ENCODE measurements at regions not wholly inside any gene's neighbourhood (a gene's known extent, or its start where the extent isn't known, plus 50 kb on each side); places are given as distances from the start of the nearest gene placed in this dataset.
"Not testable (repeated sequence)": the region's sequence is repeated elsewhere in the genome, so short reads cannot be mapped to it uniquely, and the experiment has no call there.

- DNase-seq, result no peak
These were observed 96.2 kb upstream of the SYT13 start for GRCh38 chr11:45382133-45382878.

DNA sequence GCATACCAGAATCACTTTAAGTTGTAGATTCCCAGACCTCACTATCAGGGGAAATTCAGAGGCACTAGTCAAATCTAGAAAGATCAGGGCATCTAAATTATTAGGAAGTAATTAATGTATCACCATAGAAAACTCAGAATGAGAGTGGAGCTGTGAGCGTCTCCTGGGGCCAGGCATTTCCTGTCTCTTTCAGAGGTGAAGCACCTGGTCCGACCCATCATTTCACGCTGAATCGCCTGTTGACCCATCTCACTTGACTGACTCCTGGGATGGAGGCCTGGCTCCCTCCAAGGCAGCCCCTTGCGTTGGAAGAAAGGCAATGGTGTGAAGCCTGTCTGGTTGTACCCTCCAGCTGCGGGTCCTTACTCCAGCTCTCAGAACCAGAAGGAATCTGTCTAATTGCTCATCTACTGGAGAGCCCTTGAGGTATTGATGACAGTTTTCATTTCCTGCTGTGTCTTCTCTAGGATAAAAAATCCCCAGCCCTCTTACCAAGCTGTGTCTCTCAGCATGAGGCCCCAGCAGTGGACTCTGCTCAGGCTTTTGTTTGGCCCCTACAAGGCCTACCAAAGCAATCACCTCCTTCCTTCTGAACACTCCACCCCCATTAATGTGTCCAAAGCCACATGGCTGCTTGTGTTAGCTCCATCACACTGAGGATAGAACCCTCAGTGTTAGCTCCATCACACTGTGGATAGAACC is 93.2 kb upstream of the SYT13 start:
- no peak for DNase-seq

GRCh38 chr11:45378516-45378915 is 92.4 kb upstream of the SYT13 start:
- DNase-seq, result no peak

DNA sequence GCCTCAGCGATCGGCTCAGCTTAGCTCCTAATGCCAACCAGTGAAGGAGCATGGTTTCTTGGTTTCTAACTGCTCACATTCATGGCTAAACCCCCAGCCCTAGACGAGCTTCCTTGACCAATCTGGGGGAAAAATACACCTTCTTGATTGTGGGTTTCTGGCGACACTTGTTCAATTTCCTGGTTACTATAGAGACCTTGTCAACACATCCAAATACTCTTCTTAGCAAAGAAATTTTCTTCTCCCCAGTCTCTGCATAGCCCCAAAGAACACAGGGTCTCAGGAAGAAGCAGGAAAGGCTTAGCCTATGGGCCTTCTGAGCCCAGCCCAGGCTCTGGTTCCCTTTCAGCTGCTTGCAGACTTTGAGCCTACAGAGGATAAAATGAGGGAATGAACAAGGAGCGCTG is 88.5 kb upstream of the SYT13 start:
- peak; percentile 5 for DNase-seq

DNA sequence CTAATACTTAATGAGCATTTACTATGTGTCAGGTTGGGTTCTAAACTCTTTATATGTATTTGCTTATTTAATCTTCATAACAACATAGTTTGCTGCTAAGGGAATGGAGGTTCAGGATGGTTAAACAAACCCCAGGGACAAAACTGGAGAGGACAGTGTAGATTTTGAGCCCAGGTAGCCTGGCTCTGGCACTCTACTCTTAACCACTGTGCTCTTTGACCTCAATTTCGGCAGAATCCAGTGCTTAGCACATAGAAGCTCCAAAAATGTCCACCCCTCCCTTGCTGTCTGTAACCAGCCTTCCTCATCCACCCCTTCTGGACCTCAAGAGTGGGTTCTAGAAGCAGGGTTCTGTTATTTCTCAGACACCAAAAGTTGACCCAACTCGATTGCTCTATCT is 88.0 kb upstream of the SYT13 start:
- DNase-seq, result no peak

GRCh38 chr11:45373506-45374035 is 87.4 kb upstream of the SYT13 start:
- DNase-seq, result no peak

- not testable (repeated sequence) for DNase-seq
These were observed 86.3 kb upstream of the SYT13 start for GRCh38 chr11:45372414-45372813.

- peak; percentile 62 for DNase-seq
These were observed 85.3 kb upstream of the SYT13 start for GRCh38 chr11:45371251-45372115.

- DNase-seq, result no peak
These were observed 83.2 kb upstream of the SYT13 start for GRCh38 chr11:45369313-45369712.

DNA sequence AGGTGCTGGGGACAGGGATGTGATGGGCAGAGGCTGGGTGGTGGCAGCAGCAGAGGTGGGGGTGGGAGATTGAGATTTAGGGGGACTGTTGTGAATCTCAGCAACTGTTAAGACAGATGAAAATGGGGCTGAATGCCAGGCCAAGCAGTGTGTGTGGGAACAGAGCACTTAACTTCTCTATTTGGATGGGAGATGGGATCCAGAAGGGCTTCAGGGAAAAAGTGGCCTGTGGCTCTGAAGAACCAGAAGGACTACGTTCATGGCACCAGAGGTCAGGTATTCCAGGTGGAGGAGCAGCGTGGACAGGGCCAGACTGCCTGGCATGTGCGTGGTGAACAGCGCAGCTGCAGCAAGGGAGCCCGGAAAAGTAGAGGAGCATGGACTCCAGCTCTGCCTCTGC is 82.6 kb upstream of the SYT13 start:
- DNase-seq, result no peak

- DNase-seq, result no peak
These were observed 80.6 kb upstream of the SYT13 start for GRCh38 chr11:45366619-45367190.

DNA sequence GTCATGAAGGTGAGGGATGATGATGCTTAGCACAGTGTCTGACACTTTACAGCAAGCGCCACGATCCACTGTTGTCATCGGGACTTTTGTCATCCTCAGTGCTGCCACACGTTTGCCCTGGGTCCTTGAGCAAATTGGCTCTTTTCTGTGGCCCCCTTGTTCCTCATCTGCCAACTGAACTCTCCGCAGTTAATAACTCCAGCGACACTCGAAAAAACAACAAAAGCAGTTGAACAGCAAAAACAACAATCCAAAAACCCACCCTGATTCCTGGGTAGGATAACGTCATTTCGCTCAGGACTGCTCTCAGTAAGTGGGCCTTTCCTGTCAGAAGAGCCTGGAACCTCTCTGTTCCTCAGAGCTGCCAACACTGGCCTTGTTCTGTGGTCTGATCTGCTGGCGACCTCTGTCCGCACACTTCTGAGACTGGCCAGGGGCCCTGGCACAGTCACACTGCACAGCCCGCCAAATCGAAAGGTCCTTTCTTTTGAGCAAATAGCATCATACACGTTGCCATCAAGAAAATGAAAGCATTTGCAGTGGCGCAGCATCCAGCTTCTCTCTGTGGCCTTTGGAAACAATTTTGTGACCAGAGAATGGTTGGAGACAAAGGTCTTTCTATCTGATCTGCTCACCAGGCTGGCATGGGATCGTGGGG is 79.9 kb upstream of the SYT13 start:
- no peak for DNase-seq

GRCh38 chr11:45362636-45363035 is 76.5 kb upstream of the SYT13 start:
- no peak for DNase-seq

DNA sequence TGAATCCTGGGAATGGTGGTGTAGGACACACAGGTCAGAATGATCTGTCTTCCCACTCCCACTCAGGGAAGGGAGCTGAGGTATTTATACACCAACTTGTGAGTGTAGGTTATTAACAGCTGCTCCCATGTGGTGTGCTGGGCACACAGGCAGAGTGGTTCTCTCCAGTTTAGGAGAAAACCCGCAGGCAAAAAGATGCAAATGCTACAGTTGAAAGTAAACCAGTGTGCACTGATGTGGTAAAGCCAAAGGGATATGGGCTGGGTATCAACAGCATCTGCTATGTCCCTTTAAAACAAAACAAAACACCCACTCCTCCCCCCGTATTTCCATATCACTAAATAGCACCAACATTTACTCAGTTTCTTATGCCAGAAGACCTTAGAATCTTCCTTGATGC is 75.4 kb upstream of the SYT13 start:
- no peak for DNase-seq

DNA sequence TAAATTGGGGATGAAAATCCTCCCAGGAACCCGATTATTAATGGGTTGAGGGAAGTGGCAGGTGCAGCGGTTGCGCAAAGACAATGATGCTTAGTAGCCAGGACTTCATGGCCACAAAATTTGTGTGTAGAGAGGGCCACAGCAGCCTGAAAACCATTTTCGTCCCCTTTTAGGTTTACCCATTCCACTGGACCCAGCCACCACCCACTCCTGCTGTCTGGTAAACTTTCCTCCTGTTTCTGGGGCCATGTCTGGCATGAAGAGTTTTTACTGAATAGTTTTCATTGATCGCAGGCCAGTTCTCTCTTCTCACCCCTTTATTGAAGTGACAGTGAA is 69.5 kb upstream of the SYT13 start:
- no peak for DNase-seq

DNA sequence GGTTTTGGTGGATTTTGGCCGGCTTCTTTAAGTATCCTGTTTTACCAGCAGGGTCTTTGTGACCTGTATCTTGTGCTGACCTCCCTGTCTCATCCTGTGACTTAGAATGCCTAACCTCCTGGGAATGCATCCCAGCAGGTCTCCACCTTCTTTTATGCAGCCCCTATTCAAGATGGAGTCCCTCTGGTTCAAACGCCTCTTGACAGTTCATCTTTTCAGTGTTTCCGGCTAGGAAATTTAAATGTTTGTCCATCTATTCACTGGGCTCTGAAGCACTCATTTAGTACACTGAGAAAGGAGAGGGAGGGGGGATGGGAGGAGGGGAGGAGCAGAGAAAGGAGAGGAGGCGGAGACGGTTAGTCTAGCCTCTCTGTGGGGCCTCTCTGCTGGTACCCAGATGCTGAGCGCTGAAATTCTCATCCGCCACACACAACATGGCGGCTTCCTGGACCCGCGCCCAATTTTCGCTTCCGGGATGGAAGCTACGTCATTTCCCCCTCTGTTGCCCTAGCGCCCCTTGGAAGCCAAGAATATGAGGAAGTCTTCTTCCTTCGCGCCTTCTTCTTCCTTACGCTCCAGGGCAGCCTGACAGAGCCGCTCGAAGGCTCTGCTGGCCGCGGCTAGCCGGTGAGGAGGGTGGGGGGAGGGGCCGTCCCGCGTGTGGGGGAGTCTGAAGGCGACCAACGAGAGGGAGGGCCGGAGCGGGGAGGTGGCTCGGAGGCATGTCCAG is 69.0 kb upstream of the SYT13 start:
- peak; percentile 89 for DNase-seq

DNA sequence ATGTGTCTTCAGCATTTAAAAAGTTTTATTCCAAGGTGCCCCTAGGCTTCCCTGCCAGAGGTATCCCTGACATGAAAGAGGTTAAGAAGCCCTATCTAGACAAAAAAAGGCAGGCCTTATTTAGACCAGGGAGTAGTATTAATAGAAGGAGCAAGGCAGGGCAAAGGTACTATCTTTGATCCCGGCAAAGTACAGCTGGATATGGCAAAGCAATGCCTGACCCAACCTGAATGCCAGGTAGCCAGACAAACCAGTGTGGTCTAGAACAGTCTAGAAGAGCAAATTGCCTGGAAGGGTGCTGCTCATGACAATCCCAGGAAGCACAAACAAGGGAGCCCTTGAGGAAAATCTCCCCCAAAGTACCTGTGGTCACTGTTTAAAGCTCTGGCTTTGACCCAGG is 62.6 kb upstream of the SYT13 start:
- no peak for DNase-seq

GRCh38 chr11:45347348-45348082 is 61.4 kb upstream of the SYT13 start:
- no peak for DNase-seq

DNA sequence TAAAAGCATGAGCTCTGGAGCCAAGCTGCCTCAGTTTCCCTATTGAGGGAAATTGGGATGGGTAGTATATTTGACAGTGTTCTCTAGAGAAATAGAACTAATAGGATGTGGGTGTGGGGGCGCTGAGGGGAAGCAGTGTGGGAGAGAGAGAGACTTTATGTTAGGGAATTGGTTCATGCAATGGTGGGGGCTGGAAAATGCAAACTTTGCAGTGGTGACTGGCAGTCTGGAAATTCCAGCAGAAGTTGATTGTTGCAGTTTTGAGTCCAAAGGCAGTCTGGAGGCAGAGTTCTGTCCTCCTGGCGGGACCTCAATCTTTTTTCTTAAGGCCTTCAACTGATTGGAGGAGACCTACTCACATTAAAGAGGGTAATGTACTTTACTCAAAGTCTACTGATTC is 59.4 kb upstream of the SYT13 start:
- no peak for DNase-seq

GRCh38 chr11:45344028-45344427 is 57.9 kb upstream of the SYT13 start:
- DNase-seq, result no peak

- no peak for DNase-seq
These were observed 57.3 kb upstream of the SYT13 start for GRCh38 chr11:45343444-45343843.

Measured in activated naive CD4-positive, alpha-beta T cell treated with Interleukin-2 at 50 U/mL for 16 hours (primary cell).